H1 (cell line): ENCODE measurements at regions not wholly inside any gene's neighbourhood (a gene's known extent, or its start where the extent isn't known, plus 50 kb on each side); places are given as distances from the start of the nearest gene placed in this dataset.
"Not testable (repeated sequence)": the region's sequence is repeated elsewhere in the genome, so short reads cannot be mapped to it uniquely, and the experiment has no call there.

ENCODE experiments used
- ATF2 ChIP-seq: IDR thresholded peaks from 2 replicates; pipeline ENCODE4 v1.6.1; 2012; ENCODE audit warnings: low read length, inconsistent platforms
- CHD2 ChIP-seq: IDR thresholded peaks from 2 replicates; pipeline ENCODE4 v1.6.1; 2012; ENCODE audit warnings: low read length, improper control_type of control experiment
- CTCF ChIP-seq, 3 experiments: IDR thresholded peaks; 1 replicate in 2 of 3; 2 replicates in 1 of 3; pipeline versions ENCODE4 v1.5.1 to v1.6.1; 2011; ENCODE audit warnings: low read length in 3 of 3, mild to moderate bottlenecking in 3 of 3, inconsistent platforms in 2 of 3, low read depth in 1 of 3, moderate library complexity in 1 of 3; ENCODE audit not compliant: insufficient read depth in 1 of 3; ENCODE audit errors: control extremely low read depth in 1 of 3
- EZH2 ChIP-seq: fragments of 200-600 bp; sonication (generic); IDR thresholded peaks from 2 replicates; pipeline ENCODE4 v1.7.1; 2012; ENCODE audit warnings: low read depth, mild to moderate bottlenecking, moderate library complexity, low read length, inconsistent platforms; ENCODE audit not compliant: severe bottlenecking
- HDAC6 ChIP-seq: IDR thresholded peaks from one replicate; pipeline ENCODE4 v1.7.1; 2012; ENCODE audit warnings: low read depth, mild to moderate bottlenecking, inconsistent platforms, low read length, moderate library complexity
- KDM4A ChIP-seq: IDR thresholded peaks from one replicate; pipeline ENCODE4 v1.7.1; 2012; ENCODE audit warnings: low read depth, mild to moderate bottlenecking, moderate library complexity, low read length, inconsistent platforms; ENCODE audit not compliant: severe bottlenecking
- POLR2A ChIP-seq, 2 experiments: IDR thresholded peaks; 1 replicate in 1 of 2; 2 replicates in 1 of 2; pipeline ENCODE4 v1.6.1; 2011; ENCODE audit warnings: low read depth in 2 of 2, low read length in 2 of 2, mild to moderate bottlenecking in 2 of 2; ENCODE audit errors: control extremely low read depth in 1 of 2
- POLR2AphosphoS5 ChIP-seq: IDR thresholded peaks from 2 replicates; pipeline ENCODE4 v1.6.1; 2011; ENCODE audit warnings: low read depth, low read length

GRCh38 chr2:88503359-88503662 lies 50.8 kb upstream of the FOXI3 start:
- TF ChIP-seq CTCF (IDR thresholded peaks at IDR 0.05; ENCODE audit: control extremely low read depth in 1 of 3, insufficient read depth in 1 of 3, low read depth in 1 of 3, low read length in 3 of 3); POLR2A (IDR thresholded peaks at IDR 0.05; ENCODE audit: control extremely low read depth in 1 of 2, low read depth in 2 of 2, low read length in 2 of 2); HDAC6; EZH2; CHD2; ATF2; KDM4A; POLR2AphosphoS5: not testable (repeated sequence)
